ENCODE measurements at regions not wholly inside any gene's neighbourhood (a gene's known extent, or its start where the extent isn't known, plus 50 kb on each side); places are given as distances from the start of the nearest gene placed in this dataset.
"Not testable (repeated sequence)": the region's sequence is repeated elsewhere in the genome, so short reads cannot be mapped to it uniquely, and the experiment has no call there.

GRCh38 chr3:30320392-30320791 is 286.0 kb upstream of the TGFBR2 start:
- H3K4me1 ChIP-seq (ENCODE audit: control insufficient read depth, low read length): no peaks in the 10 kb centered on the region
- no peaks in the 10 kb centered on the region for H3K36me3 ChIP-seq (ENCODE audit: control insufficient read depth, low read length)
- TF ChIP-seq EZH2phosphoT487 (IDR thresholded peaks at IDR 0.05; ENCODE audit: borderline replicate concordance, low read length) (no peak), CTCF (IDR thresholded peaks at IDR 0.05; ENCODE audit: low read depth, low read length, poor library complexity, severe bottlenecking) (no peak)
- H3K27ac ChIP-seq (ENCODE audit: low read depth, low read length): no peak overlapping the region
- no peak overlapping the region for H3K4me3 ChIP-seq (ENCODE audit: low read length)
- H3F3A ChIP-seq (ENCODE audit: control insufficient read depth, insufficient read depth): no peaks in the 10 kb centered on the region
- no peaks in the 10 kb centered on the region for H4K20me1 ChIP-seq (ENCODE audit: control insufficient read depth, insufficient read depth, low read depth, low read length)
- no peaks in the 10 kb centered on the region for H3K9me3 ChIP-seq (ENCODE audit: control insufficient read depth, insufficient read depth, low read length)
- H3K79me2 ChIP-seq (ENCODE audit: control insufficient read depth, low read length): no peaks in the 10 kb centered on the region
- no peak overlapping the region for H3K4me2 ChIP-seq (ENCODE audit: low read length)
- no peaks in the 10 kb centered on the region for H3K9me2 ChIP-seq (replicated peaks; ENCODE audit: control insufficient read depth, low read length)
- H3K27me3 ChIP-seq (ENCODE audit: control insufficient read depth, low read length): no peaks in the 10 kb centered on the region

- Histone ChIP-seq H3K4me3 (ENCODE audit: low read length) (no peak overlapping the region), H3K4me2 (ENCODE audit: low read length) (no peak overlapping the region), H4K20me1 (ENCODE audit: control insufficient read depth, insufficient read depth, low read depth, low read length) (no peaks in the 10 kb centered on the region), H3F3A (ENCODE audit: control insufficient read depth, insufficient read depth) (no peaks in the 10 kb centered on the region), H3K9me2 (replicated peaks; ENCODE audit: control insufficient read depth, low read length) (no peaks in the 10 kb centered on the region), H3K9me3 (ENCODE audit: control insufficient read depth, insufficient read depth, low read length) (no peaks in the 10 kb centered on the region), H3K27ac (ENCODE audit: low read depth, low read length) (no peak overlapping the region), H3K79me2 (ENCODE audit: control insufficient read depth, low read length) (no peaks in the 10 kb centered on the region), H3K27me3 (ENCODE audit: control insufficient read depth, low read length) (no peaks in the 10 kb centered on the region), H3K36me3 (ENCODE audit: control insufficient read depth, low read length) (no peaks in the 10 kb centered on the region), H3K4me1 (ENCODE audit: control insufficient read depth, low read length) (no peaks in the 10 kb centered on the region)
- TF ChIP-seq EZH2phosphoT487 (IDR thresholded peaks at IDR 0.05; ENCODE audit: borderline replicate concordance, low read length) (no peak), CTCF (IDR thresholded peaks at IDR 0.05; ENCODE audit: low read depth, low read length, poor library complexity, severe bottlenecking) (no peak)
Measured at GRCh38 chr3:30321065-30321464, 285.3 kb upstream of the TGFBR2 start.

- H4K20me1 ChIP-seq (ENCODE audit: control insufficient read depth, insufficient read depth, low read depth, low read length); H3K27ac ChIP-seq (ENCODE audit: low read depth, low read length); H3K4me1 ChIP-seq (ENCODE audit: control insufficient read depth, low read length); H3K4me3 ChIP-seq (ENCODE audit: low read length); H3K27me3 ChIP-seq (ENCODE audit: control insufficient read depth, low read length); H3K9me3 ChIP-seq (ENCODE audit: control insufficient read depth, insufficient read depth, low read length); H3K36me3 ChIP-seq (ENCODE audit: control insufficient read depth, low read length); H3K79me2 ChIP-seq (ENCODE audit: control insufficient read depth, low read length); H3K4me2 ChIP-seq (ENCODE audit: low read length); H3K9me2 ChIP-seq (replicated peaks; ENCODE audit: control insufficient read depth, low read length); H3F3A ChIP-seq (ENCODE audit: control insufficient read depth, insufficient read depth): not testable (repeated sequence)
Measured at GRCh38 chr3:30323649-30324048, 282.8 kb upstream of the TGFBR2 start.

- Histone ChIP-seq H3K27ac (ENCODE audit: low read depth, low read length) (no peak overlapping the region), H3K4me1 (ENCODE audit: control insufficient read depth, low read length) (no peaks in the 10 kb centered on the region), H3K9me3 (ENCODE audit: control insufficient read depth, insufficient read depth, low read length) (no peaks in the 10 kb centered on the region), H3K9me2 (replicated peaks; ENCODE audit: control insufficient read depth, low read length) (no peaks in the 10 kb centered on the region), H3K4me3 (ENCODE audit: low read length) (no peak overlapping the region), H3K27me3 (ENCODE audit: control insufficient read depth, low read length) (no peaks in the 10 kb centered on the region), H4K20me1 (ENCODE audit: control insufficient read depth, insufficient read depth, low read depth, low read length) (no peaks in the 10 kb centered on the region), H3K36me3 (ENCODE audit: control insufficient read depth, low read length) (no peaks in the 10 kb centered on the region), H3F3A (ENCODE audit: control insufficient read depth, insufficient read depth) (no peaks in the 10 kb centered on the region), H3K4me2 (ENCODE audit: low read length) (no peak overlapping the region), H3K79me2 (ENCODE audit: control insufficient read depth, low read length) (no peaks in the 10 kb centered on the region)
- TF ChIP-seq EZH2phosphoT487 (IDR thresholded peaks at IDR 0.05; ENCODE audit: borderline replicate concordance, low read length) (no peak), CTCF (IDR thresholded peaks at IDR 0.05; ENCODE audit: low read depth, low read length, poor library complexity, severe bottlenecking) (no peak)
Measured at GRCh38 chr3:30324587-30324986, 281.8 kb upstream of the TGFBR2 start.

- H3K9me3 ChIP-seq (ENCODE audit: control insufficient read depth, insufficient read depth, low read length); H3K79me2 ChIP-seq (ENCODE audit: control insufficient read depth, low read length); H3K27ac ChIP-seq (ENCODE audit: low read depth, low read length); H3F3A ChIP-seq (ENCODE audit: control insufficient read depth, insufficient read depth); H3K4me3 ChIP-seq (ENCODE audit: low read length); H4K20me1 ChIP-seq (ENCODE audit: control insufficient read depth, insufficient read depth, low read depth, low read length); H3K4me2 ChIP-seq (ENCODE audit: low read length); H3K27me3 ChIP-seq (ENCODE audit: control insufficient read depth, low read length); H3K36me3 ChIP-seq (ENCODE audit: control insufficient read depth, low read length); H3K9me2 ChIP-seq (replicated peaks; ENCODE audit: control insufficient read depth, low read length); H3K4me1 ChIP-seq (ENCODE audit: control insufficient read depth, low read length): not testable (repeated sequence)
Measured at GRCh38 chr3:30327976-30328375, 278.4 kb upstream of the TGFBR2 start.

- H3K4me1 ChIP-seq (ENCODE audit: control insufficient read depth, low read length); H3K9me3 ChIP-seq (ENCODE audit: control insufficient read depth, insufficient read depth, low read length); H4K20me1 ChIP-seq (ENCODE audit: control insufficient read depth, insufficient read depth, low read depth, low read length); H3K79me2 ChIP-seq (ENCODE audit: control insufficient read depth, low read length); H3K27me3 ChIP-seq (ENCODE audit: control insufficient read depth, low read length); H3F3A ChIP-seq (ENCODE audit: control insufficient read depth, insufficient read depth); H3K4me3 ChIP-seq (ENCODE audit: low read length); H3K36me3 ChIP-seq (ENCODE audit: control insufficient read depth, low read length); H3K9me2 ChIP-seq (replicated peaks; ENCODE audit: control insufficient read depth, low read length); H3K27ac ChIP-seq (ENCODE audit: low read depth, low read length); H3K4me2 ChIP-seq (ENCODE audit: low read length): not testable (repeated sequence)
Measured at GRCh38 chr3:30328935-30329334, 277.5 kb upstream of the TGFBR2 start.

Measured in DOHH2 (cell line).